ENCODE measurements at regions not wholly inside any gene's neighbourhood (a gene's known extent, or its start where the extent isn't known, plus 50 kb on each side); places are given as distances from the start of the nearest gene placed in this dataset.

DNA sequence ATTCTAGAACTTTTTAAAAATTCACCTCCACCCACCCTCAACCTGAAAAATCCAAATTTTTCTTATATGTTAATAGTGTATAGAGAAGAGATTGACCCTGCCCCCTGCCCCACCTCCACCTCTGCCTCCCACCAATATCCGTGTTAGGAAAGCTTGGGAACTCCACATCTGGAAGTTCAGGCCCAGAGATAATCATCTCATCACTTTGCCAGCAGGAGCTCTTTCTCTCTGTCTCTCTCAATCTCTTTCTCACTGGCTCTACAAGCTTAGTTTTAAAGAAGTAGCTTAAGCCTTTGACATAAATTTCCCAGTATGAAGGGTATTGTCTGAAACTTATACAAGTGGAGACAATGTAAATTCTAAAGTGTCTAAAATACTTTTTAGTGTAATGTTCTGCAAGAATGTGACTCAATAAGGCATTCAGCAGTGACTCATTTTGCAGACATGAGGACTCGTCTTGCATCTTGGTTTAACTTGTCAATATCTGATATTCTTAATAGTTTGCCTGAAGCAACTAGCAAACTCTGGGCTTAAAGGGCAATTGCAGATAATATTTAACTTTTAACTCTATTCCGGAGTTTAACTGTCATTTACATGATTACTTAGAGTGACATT is 299.8 kb upstream of the EPHA3 start:
- no peak overlapping the region for H3K4me3 ChIP-seq (ENCODE audit: low read length)
- no peaks in the 10 kb centered on the region for H3K9me3 ChIP-seq (ENCODE audit: control insufficient read depth, low read length)
- DNase-seq (no peak), ATAC-seq (no peak)
- 64% methylated on average over 3 of the region's 3 CpGs for WGBS
- H3K27ac ChIP-seq (ENCODE audit: low read length): no peak overlapping the region
- no peaks in the 10 kb centered on the region for H3K4me1 ChIP-seq (ENCODE audit: control insufficient read depth, insufficient read depth, low read length)
- no peaks in the 10 kb centered on the region for H3K27me3 ChIP-seq (ENCODE audit: control insufficient read depth, insufficient read depth)
- intact Hi-C loops (cut with DNase I): no loop called here

DNA sequence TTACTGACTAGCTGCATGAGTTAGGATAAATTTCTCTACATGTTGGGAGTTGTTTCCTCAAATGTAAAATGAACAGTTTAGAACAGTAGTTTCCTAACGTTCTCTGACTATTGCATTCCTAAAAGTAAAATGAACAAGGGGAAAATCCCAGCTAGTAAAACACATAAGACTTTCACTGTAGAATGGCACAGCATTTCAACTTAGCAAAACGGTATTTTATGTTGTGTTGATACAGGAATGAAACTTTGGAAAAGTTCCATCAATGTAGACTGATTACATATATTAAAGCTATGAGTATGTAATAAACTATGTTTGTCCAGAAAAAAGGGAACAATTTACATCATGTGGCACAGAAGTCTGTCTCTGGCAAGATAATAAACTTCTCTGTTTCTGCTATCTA is 297.4 kb upstream of the EPHA3 start:
- H3K27ac ChIP-seq (ENCODE audit: low read length): no peak overlapping the region
- intact Hi-C loops (cut with DNase I): no loop called here
- no peak overlapping the region for H3K4me3 ChIP-seq (ENCODE audit: low read length)
- ATAC-seq: no peak
- WGBS: 7% methylated on average over 2 of the region's 2 CpGs
- H3K27me3 ChIP-seq (ENCODE audit: control insufficient read depth, insufficient read depth): no peaks in the 10 kb centered on the region
- H3K4me1 ChIP-seq (ENCODE audit: control insufficient read depth, insufficient read depth, low read length): no peaks in the 10 kb centered on the region
- DNase-seq: no peak
- no peaks in the 10 kb centered on the region for H3K9me3 ChIP-seq (ENCODE audit: control insufficient read depth, low read length)

DNA sequence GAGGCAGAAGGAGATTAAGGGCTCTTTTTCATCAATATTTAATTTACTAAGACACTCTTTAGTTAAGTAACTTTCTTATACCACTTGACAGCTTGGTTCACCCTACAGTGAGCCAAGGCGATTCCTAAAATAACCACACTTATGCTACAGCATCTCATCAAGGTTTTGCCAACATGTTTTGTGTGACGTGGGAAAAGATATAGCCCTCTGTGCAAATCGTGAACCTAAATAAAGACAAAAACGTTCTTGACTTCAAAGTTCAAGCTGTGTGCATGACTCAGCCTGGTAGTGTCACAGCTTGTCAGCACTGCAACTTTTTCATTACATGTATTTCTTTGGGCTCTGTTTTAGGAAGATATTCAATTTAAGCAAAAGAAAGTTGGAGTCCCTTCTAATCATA is 297.0 kb upstream of the EPHA3 start:
- intact Hi-C loops (cut with DNase I): no loop called here
- ATAC-seq (no peak), DNase-seq (no peak)
- 18% methylated on average over 4 of the region's 4 CpGs for WGBS
- Histone ChIP-seq H3K27me3 (ENCODE audit: control insufficient read depth, insufficient read depth) (no peaks in the 10 kb centered on the region), H3K27ac (ENCODE audit: low read length) (no peak overlapping the region), H3K9me3 (ENCODE audit: control insufficient read depth, low read length) (no peaks in the 10 kb centered on the region), H3K4me3 (ENCODE audit: low read length) (no peak overlapping the region), H3K4me1 (ENCODE audit: control insufficient read depth, insufficient read depth, low read length) (no peaks in the 10 kb centered on the region)

DNA sequence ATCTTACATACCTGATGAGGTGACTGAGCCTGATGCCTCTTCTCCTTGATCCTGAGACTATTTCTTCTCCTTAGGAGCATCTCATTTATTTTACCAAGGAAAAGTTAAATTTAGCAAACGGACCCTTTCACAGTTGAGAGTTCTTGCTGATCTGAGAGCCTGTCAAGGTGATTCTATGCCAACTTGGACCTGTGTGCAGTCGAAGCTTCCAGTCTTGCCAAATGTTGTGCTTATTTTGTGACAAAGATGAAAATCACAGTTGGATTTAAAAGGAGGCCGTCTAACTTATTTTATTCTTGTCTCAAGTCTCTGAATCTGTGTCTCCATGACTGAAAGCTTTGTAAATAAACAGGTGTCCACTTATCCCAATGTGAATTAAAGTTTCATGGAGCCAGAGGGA is 296.3 kb upstream of the EPHA3 start:
- H3K9me3 ChIP-seq (ENCODE audit: control insufficient read depth, low read length): no peaks in the 10 kb centered on the region
- H3K4me1 ChIP-seq (ENCODE audit: control insufficient read depth, insufficient read depth, low read length): no peaks in the 10 kb centered on the region
- ATAC-seq (no peak), DNase-seq (no peak)
- H3K27ac ChIP-seq (ENCODE audit: low read length): no peak overlapping the region
- intact Hi-C loops (cut with DNase I): no loop called here
- 48% methylated on average over 3 of the region's 3 CpGs for whole genome bisulfite sequencing
- H3K27me3 ChIP-seq (ENCODE audit: control insufficient read depth, insufficient read depth): no peaks in the 10 kb centered on the region
- no peak overlapping the region for H3K4me3 ChIP-seq (ENCODE audit: low read length)

DNA sequence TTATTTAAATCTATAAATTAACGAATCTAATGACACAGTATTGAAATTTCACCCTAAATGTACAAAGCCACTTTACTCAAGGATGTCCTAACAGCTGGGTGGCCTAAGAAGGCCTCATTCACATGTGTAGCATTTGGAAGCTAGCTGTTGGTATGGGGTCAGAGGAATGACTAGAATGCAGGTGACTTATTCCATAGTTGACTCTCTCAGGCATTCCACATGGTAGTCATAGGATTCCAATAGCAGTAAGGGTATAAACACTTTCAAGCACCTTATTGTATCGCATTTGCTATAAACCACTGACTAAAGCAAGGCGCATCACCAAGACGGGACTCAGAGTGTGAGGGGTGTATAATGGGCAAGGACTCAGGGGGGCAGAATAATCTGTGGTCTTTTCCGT is 294.8 kb upstream of the EPHA3 start:
- no peak overlapping the region for H3K4me3 ChIP-seq (ENCODE audit: low read length)
- no peaks in the 10 kb centered on the region for H3K27me3 ChIP-seq (ENCODE audit: control insufficient read depth, insufficient read depth)
- ATAC-seq (no peak), DNase-seq (no peak)
- H3K9me3 ChIP-seq (ENCODE audit: control insufficient read depth, low read length): no peaks in the 10 kb centered on the region
- H3K27ac ChIP-seq (ENCODE audit: low read length): no peak overlapping the region
- H3K4me1 ChIP-seq (ENCODE audit: control insufficient read depth, insufficient read depth, low read length): no peaks in the 10 kb centered on the region
- intact Hi-C loops (cut with DNase I): no loop called here
- 91% methylated on average over 5 of the region's 5 CpGs for WGBS

DNA sequence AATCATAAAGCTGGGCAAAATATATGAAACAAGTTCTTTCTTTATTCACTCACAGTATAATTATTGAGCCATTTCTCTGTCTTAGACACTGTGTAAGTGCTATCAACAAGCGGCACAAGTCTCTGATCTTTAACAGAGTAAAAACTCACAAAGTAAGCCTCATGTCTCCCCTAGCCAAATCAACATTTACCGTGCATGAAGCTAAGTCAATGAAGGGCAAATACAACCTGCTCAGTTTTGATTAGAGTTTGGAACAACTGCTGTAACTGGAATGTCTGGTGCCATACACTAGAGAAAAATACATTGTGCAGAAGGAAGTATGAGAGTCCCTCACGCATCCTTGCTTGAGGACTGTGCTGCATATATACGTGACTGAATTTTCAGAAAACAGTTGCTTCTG is 291.0 kb upstream of the EPHA3 start:
- Histone ChIP-seq H3K27me3 (ENCODE audit: control insufficient read depth, insufficient read depth) (no peaks in the 10 kb centered on the region), H3K4me1 (ENCODE audit: control insufficient read depth, insufficient read depth, low read length) (no peaks in the 10 kb centered on the region), H3K9me3 (ENCODE audit: control insufficient read depth, low read length) (no peaks in the 10 kb centered on the region), H3K4me3 (ENCODE audit: low read length) (no peak overlapping the region), H3K27ac (ENCODE audit: low read length) (no peak overlapping the region)
- WGBS: 83% methylated on average over 4 of the region's 4 CpGs
- ATAC-seq (no peak), DNase-seq (no peak)
- intact Hi-C loops (cut with DNase I): no loop called here

DNA sequence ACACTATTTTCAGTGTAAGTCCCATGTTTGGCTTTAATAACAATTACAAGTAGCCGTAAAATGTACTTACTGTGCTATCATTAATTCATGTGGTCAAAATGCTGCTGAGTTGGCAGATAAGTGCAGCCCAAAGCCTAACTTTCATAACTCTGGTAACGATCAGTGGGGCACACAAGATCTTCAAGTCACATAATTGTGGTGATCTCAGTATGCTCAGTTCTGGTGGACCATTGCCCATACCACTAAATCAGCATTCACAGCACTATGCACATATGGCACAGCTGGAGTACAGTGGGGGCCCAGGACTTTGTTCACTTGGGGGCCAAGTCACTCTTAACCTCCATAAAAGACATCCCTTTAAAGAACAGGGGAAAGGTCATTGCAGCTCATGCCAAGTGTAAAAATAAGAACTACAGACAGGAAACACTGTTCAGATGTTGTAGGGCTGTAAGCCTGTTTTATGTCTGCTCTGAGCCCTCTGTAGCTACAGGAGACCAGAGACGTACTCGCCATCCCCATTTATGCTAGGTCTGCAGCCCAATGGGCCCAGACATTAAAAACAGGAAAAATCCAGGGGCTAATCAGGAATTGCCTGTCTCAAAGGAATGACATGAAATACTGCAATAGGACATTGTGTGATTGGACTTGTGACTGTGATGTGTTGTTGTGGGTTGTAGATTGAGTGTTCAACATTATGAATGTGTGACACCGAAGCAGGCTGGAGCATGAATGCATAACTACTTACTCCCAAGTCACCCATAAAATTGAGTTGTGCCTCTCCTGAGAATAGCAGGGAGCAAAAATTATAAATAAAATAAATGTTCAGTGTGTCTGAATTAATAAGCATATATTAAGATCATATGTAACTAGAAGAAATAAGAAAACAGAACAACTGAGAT is 282.5 kb upstream of the EPHA3 start:
- intact Hi-C loops (cut with DNase I): no loop called here
- WGBS: 84% methylated on average over 5 of the region's 5 CpGs
- Histone ChIP-seq H3K4me1 (ENCODE audit: control insufficient read depth, insufficient read depth, low read length) (no peaks in the 10 kb centered on the region), H3K27ac (ENCODE audit: low read length) (no peak overlapping the region), H3K9me3 (ENCODE audit: control insufficient read depth, low read length) (no peaks in the 10 kb centered on the region), H3K27me3 (ENCODE audit: control insufficient read depth, insufficient read depth) (no peaks in the 10 kb centered on the region), H3K4me3 (ENCODE audit: low read length) (no peak overlapping the region)
- DNase-seq (no peak), ATAC-seq (no peak)

DNA sequence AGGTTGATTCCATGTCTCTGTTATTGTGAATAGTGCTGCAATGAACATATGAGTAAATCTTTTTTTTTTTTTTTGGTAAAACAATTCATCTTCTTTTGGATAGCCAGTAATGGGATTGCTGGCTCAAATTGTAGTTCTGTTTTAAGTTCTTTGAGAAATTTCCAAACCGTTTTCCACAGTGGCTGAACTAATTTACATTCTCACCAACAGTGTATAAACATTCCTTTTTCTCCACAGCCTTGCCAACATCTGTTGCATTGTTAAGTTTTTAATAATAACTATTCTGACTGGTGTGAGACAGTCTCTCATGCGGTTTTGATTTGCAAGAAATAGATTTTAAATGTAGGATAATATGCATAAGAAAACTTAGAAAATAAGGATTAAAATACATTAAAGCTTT is 279.0 kb upstream of the EPHA3 start:
- intact Hi-C loops (cut with DNase I): no loop called here
- no peaks in the 10 kb centered on the region for H3K27me3 ChIP-seq (ENCODE audit: control insufficient read depth, insufficient read depth)
- no peak for ATAC-seq
- H3K4me1 ChIP-seq (ENCODE audit: control insufficient read depth, insufficient read depth, low read length): no peaks in the 10 kb centered on the region
- 56% methylated on average over 2 of the region's 2 CpGs for WGBS
- no peaks in the 10 kb centered on the region for H3K9me3 ChIP-seq (ENCODE audit: control insufficient read depth, low read length)
- no peak overlapping the region for H3K27ac ChIP-seq (ENCODE audit: low read length)
- H3K4me3 ChIP-seq (ENCODE audit: low read length): no peak overlapping the region
- no peak for DNase-seq

DNA sequence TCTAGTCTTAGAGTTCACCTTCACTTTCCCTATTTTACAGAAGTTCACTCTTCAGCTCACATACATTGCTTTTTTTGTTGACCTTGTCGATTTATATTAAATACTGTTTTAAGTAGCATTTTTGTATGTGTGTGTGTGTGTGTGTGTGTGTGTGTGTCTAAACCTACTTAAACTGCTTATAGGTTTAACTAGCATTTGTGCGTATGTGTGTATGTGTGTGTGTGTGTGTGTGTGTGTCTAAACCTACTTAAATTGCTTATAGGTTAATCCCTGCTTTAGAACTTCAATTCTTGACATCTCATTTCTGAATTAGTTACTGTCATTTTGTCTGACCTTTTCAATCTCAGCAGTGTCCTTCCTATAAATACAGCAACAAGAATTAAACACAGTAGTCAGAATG is 254.8 kb upstream of the EPHA3 start:
- H3K27ac ChIP-seq (ENCODE audit: low read length): no peak overlapping the region
- 90% methylated on average over 2 of the region's 2 CpGs for WGBS
- ATAC-seq (no peak), DNase-seq (no peak)
- H3K4me3 ChIP-seq (ENCODE audit: low read length): no peak overlapping the region
- H3K4me1 ChIP-seq (ENCODE audit: control insufficient read depth, insufficient read depth, low read length): no peaks in the 10 kb centered on the region
- no peaks in the 10 kb centered on the region for H3K9me3 ChIP-seq (ENCODE audit: control insufficient read depth, low read length)
- intact Hi-C loops (cut with DNase I): no loop called here
- H3K27me3 ChIP-seq (ENCODE audit: control insufficient read depth, insufficient read depth): no peaks in the 10 kb centered on the region

DNA sequence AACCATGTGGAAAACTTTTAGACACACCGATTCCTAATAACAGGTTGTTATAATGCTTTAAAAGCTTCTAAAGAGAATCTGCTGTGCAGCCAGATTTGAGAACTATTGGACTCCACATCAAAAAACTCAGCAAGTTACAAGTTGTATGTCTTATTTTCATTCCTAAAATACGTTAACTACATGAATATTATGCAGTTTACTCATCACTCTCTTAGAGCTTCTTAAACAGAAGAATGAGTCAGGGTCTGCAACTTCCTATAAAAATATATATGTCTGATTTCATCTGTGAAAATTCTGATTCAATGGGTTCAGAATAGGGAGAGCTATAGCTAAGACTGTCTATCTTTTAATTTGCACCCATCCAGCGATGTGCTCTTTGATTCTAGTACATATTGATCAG is 244.2 kb upstream of the EPHA3 start:
- WGBS: 71% methylated on average over 3 of the region's 3 CpGs
- Histone ChIP-seq H3K9me3 (ENCODE audit: control insufficient read depth, low read length) (no peaks in the 10 kb centered on the region), H3K27me3 (ENCODE audit: control insufficient read depth, insufficient read depth) (no peaks in the 10 kb centered on the region), H3K27ac (ENCODE audit: low read length) (no peak overlapping the region), H3K4me1 (ENCODE audit: control insufficient read depth, insufficient read depth, low read length) (no peaks in the 10 kb centered on the region), H3K4me3 (ENCODE audit: low read length) (no peak overlapping the region)
- intact Hi-C loops (cut with DNase I): no loop called here
- no peak for DNase-seq
- no peak for ATAC-seq

DNA sequence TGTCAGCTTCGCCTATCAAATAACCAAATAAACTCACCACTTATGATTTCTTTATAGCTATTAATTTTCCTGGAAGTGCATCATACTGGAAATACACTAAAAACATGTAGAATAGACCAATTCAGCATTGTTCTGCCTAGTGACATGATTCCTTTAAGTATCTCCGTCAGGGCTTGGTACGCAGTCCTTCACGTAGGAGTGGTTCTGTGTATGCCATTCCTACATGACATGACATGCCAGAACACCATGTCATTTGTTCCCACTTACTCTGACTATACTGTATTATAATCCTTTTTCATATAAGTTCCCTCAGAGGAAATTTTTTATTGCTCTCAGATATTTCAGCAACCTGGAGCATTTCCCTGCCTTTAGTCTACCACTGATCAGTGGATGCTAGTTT is 230.7 kb upstream of the EPHA3 start:
- Histone ChIP-seq H3K4me3 (ENCODE audit: low read length) (no peak overlapping the region), H3K9me3 (ENCODE audit: control insufficient read depth, low read length) (no peaks in the 10 kb centered on the region), H3K27ac (ENCODE audit: low read length) (no peak overlapping the region), H3K27me3 (ENCODE audit: control insufficient read depth, insufficient read depth) (no peaks in the 10 kb centered on the region), H3K4me1 (ENCODE audit: control insufficient read depth, insufficient read depth, low read length) (no peaks in the 10 kb centered on the region)
- intact Hi-C loops (cut with DNase I): no loop called here
- ATAC-seq (no peak), DNase-seq (no peak)
- WGBS: 91% methylated on average over 4 of the region's 4 CpGs
